ENCODE measurements at regions not wholly inside any gene's neighbourhood (a gene's known extent, or its start where the extent isn't known, plus 50 kb on each side); places are given as distances from the start of the nearest gene placed in this dataset.
"Not testable (repeated sequence)": the region's sequence is repeated elsewhere in the genome, so short reads cannot be mapped to it uniquely, and the experiment has no call there.

- no peak for DNase-seq
Measured at GRCh38 chr6:16901782-16902181, 140.5 kb upstream of the ATXN1 start.

GRCh38 chr6:16901306-16901705, 140.0 kb upstream of the ATXN1 start:
- no peak for DNase-seq

GRCh38 chr6:16898640-16899396, 137.6 kb upstream of the ATXN1 start:
- DNase-seq: no peak

DNA sequence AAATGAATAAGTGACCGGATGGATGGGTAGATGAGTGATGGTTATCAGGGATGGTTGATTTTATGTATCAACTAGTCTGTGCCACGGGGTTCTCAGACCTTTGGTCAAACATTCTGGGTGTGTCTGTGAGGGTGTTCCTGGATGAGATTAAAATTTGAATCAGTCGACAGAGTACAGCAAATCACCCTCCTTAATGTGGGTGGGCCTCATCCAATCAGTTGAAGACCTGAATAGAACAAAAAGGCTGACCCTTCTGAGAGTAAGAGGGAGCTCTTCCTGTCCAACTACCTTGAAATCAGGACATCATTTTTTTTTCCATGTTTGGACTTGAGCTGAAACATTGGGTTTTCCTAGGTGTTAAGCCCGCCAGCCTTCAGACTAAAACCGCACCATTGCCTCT, 136.4 kb upstream of the ATXN1 start:
- no peak for DNase-seq

GRCh38 chr6:16894301-16894700, 133.0 kb upstream of the ATXN1 start:
- DNase-seq: no peak

GRCh38 chr6:16891110-16891509, 129.8 kb upstream of the ATXN1 start:
- not testable (repeated sequence) for DNase-seq

DNA sequence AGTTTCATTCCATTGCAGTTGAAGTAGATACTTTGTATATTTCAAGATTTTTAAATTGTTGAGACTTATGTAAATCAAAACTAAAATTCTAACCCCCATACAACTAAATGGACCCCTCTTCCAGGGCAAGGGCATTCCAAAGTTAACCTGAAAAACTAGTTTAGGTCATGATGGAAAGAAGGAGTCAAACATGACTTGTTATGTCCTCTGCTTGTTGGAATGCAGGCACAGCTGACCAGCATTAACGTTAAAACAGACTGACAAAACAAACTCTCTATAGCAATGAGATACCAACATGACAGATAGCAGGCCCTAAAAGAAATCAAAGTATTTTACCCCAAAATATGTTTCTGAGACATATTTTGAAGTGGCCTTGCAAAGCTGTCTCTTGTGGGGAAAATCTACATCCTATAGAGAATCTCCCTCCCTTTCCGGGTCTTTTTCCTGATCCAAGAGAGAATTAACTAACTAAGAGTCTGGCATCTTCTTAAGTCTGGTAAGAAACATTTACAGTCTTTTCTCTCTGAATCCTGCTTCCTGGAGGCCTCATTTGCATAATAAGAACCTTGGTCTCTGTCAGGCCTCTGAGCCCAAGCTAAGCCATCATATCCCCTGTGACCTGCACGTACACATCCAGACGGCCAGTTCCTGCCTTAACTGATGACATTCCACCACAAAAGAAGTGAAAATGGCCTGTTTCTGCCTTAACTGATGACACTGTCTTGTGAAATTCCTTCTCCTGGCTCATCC, 124.3 kb upstream of the ATXN1 start:
- DNase-seq: no peak

GRCh38 chr6:16884526-16884925, 123.3 kb upstream of the ATXN1 start:
- DNase-seq: no peak

- no peak for DNase-seq
Measured at GRCh38 chr6:16883414-16883813, 122.2 kb upstream of the ATXN1 start.

DNA sequence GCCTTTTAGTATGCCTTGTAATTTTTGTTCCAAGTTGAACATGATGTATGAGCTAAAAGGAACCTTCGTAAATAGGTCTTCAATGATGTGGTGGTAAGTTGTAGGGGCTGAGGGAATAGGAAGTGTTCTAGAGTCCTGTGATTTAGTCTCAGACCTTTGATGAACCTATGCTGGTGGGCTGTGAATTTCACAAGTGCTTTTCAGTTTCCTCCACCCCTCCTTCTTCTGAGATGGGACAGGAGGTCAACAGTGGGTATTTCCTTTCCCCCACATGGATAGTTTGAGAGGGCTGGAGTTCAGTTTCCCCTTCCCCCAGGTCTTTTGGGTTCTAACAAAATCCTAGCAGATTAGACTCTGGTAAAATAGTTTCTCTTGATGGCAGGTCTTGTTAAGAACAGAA, 121.0 kb upstream of the ATXN1 start:
- DNase-seq: no peak

DNA sequence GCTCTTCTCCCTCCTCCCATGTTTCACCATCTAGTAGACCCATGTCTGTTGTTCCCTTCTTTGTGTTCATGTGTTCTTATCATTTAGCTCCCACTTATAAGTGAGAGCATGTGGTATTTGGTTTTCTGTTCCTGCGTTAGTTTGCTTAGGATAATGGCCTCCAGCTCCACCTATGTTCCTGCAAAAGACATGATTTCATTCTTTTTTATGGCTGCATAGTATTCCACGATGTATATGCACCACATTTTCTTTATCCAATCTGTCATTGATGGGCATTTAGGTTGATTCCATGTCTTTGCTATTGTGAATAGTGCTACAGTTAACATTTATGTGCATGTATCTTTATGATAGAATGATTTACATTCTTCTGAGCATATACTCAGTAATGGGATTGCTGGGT, 115.6 kb upstream of the ATXN1 start:
- DNase-seq: not testable (repeated sequence)

DNA sequence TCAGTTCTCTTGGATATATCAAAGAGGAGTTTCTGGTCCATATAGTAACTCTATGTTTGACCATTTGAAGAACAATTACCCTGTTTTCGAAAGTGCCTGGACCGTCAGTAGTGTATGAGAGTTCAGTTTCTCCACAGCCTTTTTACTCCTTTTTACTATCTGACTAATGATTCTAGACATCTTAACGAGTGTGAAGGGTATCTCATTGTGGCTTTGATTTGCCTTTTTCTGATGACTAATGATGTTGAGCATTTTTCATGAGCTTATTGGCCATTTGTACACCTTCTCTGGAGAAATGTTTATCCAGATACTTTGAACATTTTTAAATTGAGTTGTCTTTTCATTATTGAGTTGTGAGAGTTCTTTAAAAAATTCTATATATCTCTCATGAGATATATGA, 114.9 kb upstream of the ATXN1 start:
- no peak for DNase-seq

DNA sequence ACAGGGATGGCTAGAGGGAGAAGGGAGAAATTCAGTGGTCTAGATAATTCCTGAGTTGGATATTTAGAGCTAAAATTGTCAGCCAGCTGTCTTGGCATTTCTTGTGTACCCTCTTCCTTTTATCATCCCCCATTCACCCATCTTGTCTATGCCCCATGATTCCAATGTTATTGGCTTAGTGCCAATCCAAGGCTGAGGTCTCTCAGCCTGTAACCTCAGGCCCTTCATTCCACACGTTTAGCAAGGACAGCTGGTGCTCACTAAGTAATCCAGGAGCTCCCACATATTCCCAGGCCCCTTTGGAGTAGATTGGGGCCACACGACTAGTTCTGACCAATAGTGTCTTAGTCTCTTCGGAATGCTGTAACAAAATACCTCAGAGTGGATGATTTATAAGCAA, 112.4 kb upstream of the ATXN1 start:
- DNase-seq: no peak

DNA sequence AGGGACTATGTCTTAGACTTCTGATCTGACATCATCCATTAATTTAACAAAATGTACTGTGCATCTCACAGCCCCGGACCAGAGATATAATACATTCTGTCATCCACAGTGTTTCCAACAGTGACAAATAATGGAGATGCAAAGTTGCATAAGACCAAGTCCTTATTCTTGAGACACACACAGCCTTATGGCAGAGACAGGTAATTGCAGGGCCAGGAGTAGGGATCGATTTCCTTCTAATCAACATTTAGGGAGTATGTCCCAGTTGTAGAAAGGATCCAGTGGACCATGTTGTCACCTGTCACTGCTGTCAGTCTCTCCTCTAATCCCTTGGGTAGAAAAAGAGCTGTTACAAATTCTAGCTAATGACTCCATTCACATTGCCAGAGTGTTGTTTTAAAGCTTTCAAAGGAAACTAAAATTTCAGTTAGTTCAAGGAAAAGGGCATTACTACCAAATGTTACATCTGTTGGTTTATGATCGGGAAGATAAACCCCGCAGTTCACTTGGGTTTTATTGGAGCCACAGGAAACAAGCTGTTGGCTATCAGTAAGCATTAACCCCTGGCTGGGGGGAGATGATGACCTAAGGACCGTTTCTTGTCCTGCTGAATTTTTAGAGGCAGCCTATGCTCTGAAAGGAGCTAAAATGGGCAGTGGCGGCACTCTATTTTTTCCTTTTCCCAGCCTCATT, 111.4 kb upstream of the ATXN1 start:
- no peak for DNase-seq

GRCh38 chr6:16871047-16871446, 109.8 kb upstream of the ATXN1 start:
- DNase-seq: no peak

- DNase-seq: no peak
Measured at GRCh38 chr6:16868968-16869367, 107.7 kb upstream of the ATXN1 start.

- DNase-seq: no peak
Measured at GRCh38 chr6:16857969-16858592, 96.8 kb upstream of the ATXN1 start.

DNA sequence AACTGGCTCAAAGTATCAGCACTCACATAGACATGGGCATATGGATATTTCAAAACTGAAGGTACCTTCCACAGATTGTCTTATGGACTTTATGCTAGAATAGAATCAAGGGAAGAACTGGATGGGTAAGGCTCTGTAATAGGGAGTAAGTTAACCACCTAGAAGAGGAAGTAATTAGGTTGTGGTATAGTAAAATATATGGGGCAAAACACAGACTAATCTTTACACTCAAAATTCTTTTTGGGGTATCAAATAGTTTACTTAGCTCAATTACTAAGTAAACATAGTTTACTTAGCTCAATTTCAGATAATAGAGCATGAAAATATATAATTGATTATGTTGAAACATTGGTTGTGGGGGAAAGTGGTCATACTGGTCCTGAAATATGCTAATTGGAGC, 94.2 kb upstream of the ATXN1 start:
- no peak for DNase-seq

DNA sequence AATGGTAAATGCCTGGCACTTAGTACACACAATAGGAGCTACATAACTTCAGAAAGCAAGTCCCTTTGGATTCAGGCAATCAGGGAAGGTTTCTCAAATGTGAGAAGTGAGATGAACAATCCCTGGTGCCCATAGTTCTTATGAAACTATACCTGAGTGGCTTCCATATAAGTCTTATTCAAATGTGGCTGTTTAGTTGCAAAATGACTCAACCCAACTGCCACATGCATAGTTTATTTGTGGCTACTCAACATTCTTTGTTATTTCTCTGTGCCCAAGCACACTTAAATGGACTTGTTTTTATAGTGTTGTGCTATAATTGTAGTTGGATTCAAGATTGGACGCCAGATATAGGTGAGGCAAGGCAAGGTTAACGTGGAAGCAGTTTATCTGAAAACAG, 93.7 kb upstream of the ATXN1 start:
- DNase-seq: no peak

GRCh38 chr6:16852671-16853070, 91.4 kb upstream of the ATXN1 start:
- no peak for DNase-seq

- DNase-seq: no peak
Measured at GRCh38 chr6:16851758-16852157, 90.5 kb upstream of the ATXN1 start.

DNA sequence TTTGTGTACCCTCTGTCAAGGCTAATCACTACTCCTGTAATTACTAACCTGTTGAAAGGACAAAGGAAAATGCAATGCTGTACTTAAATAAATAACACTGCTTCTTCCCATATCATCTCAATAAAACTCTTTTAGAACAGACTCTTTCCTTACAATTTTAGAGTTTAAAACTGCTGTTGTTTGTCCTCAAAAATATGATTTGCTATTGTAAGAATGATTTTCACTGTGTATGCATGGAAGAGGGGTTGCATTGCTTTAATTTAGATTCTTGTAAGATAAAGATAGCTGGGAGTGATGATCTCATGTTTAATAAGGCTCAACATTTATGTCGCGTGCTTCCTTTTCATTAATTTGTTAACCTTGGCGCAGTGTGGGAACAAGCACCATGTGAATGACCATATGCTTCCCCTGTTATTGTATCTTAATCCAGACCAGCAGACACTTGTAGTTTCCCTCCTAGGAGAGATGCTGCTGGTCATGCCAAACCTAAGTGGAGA, 89.8 kb upstream of the ATXN1 start:
- DNase-seq: no peak

DNA sequence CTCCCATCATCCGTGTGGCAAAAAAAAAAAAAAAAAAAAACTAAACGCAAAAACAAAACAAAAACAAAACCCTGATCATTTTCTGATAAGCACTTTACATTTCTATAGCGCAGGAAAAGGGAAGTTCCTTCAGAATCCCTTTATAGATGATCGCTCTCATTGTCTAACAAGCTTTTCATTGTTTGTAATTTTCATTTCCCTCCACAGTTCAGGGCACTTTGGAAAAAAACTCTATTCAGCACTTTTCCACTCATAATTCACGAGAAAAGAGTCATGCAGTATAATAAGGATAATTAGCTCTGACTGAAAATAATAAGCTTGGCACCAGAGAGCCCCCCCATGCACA, 89.4 kb upstream of the ATXN1 start:
- DNase-seq: no peak
